Panc1 (cell line): ENCODE measurements at regions not wholly inside any gene's neighbourhood (a gene's known extent, or its start where the extent isn't known, plus 50 kb on each side); places are given as distances from the start of the nearest gene placed in this dataset.

Experiments
- ATAC-seq: fragments of 200-7000 bp; cut with Tn5 transposase; 2 replicates; pipeline ENCODE4 v1.9.1; 2020; ENCODE audit warnings: mild to moderate bottlenecking, moderate library complexity
- BruUV-seq: library from RNA; stranded (reverse); fragments of 400-500 nt; replicated peaks from 2 replicates; lab custom pipeline; 2021; lab: Mats Ljungman, UMichigan
- CTCF ChIA-PET: fragments of 300-600 bp; sonication (Branson Sonifier 250); formaldehyde crosslinking; loops from one replicate; lab custom pipeline; 2022; ENCODE audit warnings: antibody characterized with exemption; lab: Charles Lee
- POLR2A ChIA-PET: fragments of 300-600 bp; sonication (Branson Sonifier 250); formaldehyde crosslinking; loops from one replicate; lab custom pipeline; 2022; ENCODE audit warnings: antibody characterized with exemption; lab: Charles Lee
- DNase-seq: peaks from one replicate; pipeline ENCODE4 v3.0.0-alpha.2; 2010; ENCODE audit warnings: low read depth, low spot score
- H3K27ac ChIP-seq: 2 replicates; pipeline ENCODE4 v1.5.1; 2011; ENCODE audit warnings: mild to moderate bottlenecking, low read length, inconsistent platforms
- H3K27me3 ChIP-seq: fragments of 200-500 bp; sonication (Bioruptor generic); 2 replicates; pipeline ENCODE4 v1.6.0; 2014; ENCODE audit warnings: low read length, inconsistent platforms; ENCODE audit not compliant: control insufficient read depth, insufficient read depth
- H3K36me3 ChIP-seq: fragments of 200-500 bp; sonication (Bioruptor generic); 2 replicates; pipeline ENCODE4 v1.5.1; 2014; ENCODE audit warnings: inconsistent platforms, mild to moderate bottlenecking, low read length, moderate library complexity; ENCODE audit not compliant: control insufficient read depth, insufficient read depth
- H3K4me1 ChIP-seq: 2 replicates; pipeline ENCODE4 v1.5.1; 2011; ENCODE audit warnings: inconsistent platforms, mild to moderate bottlenecking, low read length, moderate library complexity; ENCODE audit not compliant: control insufficient read depth, insufficient read depth
- H3K4me3 ChIP-seq, 2 experiments: 2 replicates each; pipeline ENCODE4 v1.5.1; 2011 to 2012; ENCODE audit warnings: low read depth in 2 of 2, low read length in 2 of 2, mild to moderate bottlenecking in 2 of 2, inconsistent platforms in 1 of 2, moderate library complexity in 1 of 2
- H3K9me3 ChIP-seq: fragments of 200-500 bp; sonication (Bioruptor generic); 2 replicates; pipeline ENCODE4 v1.5.1; 2014; ENCODE audit warnings: low read depth, mild to moderate bottlenecking, inconsistent platforms, low read length, moderate library complexity; ENCODE audit not compliant: control insufficient read depth, insufficient read depth
- POLR2AphosphoS5 ChIP-seq: IDR thresholded peaks from 2 replicates; pipeline ENCODE4 v1.6.1; 2012; ENCODE audit warnings: mild to moderate bottlenecking, low read depth, low read length, moderate library complexity
- SIN3A ChIP-seq: IDR thresholded peaks from 2 replicates; pipeline ENCODE4 v1.6.1; 2012; ENCODE audit warnings: low read depth, mild to moderate bottlenecking, low read length, moderate library complexity, borderline replicate concordance; ENCODE audit not compliant: insufficient read depth
- TCF7L2 ChIP-seq: IDR thresholded peaks from 2 replicates; pipeline ENCODE4 v1.6.1; 2011; ENCODE audit warnings: mild to moderate bottlenecking, low read depth, low read length, inconsistent platforms
- in situ Hi-C: cut with HindIII; loops from 2 replicates; pipeline ENCODE4 v1.10.0; 2016; ENCODE audit warnings: low sequenced_read_pairs, low pct_unique_long_range_greater_than_20kb
- intact Hi-C: fragments of 100-400 bp; cut with micrococcal nuclease; formaldehyde crosslinking; loops from one replicate; pipeline ENCODE4 v1.10.0; 2022; ENCODE audit not compliant: unreplicated experiment
- TF ChIP-seq, protein P1 (sequence below): fragments of 450-650 bp; IDR thresholded peaks from 2 replicates; pipeline ENCODE4 v1.5.1; 2017; ENCODE audit warnings: mild to moderate bottlenecking
- TF ChIP-seq, protein P2 (sequence below), 2 experiments: IDR thresholded peaks; 2 replicates each; pipeline ENCODE4 v1.6.1; 2011 to 2012; ENCODE audit warnings: low read depth in 2 of 2, control low read depth in 1 of 2, low read length in 1 of 2, mild to moderate bottlenecking in 1 of 2, moderate library complexity in 1 of 2; ENCODE audit not compliant: insufficient read depth in 1 of 2

DNA sequence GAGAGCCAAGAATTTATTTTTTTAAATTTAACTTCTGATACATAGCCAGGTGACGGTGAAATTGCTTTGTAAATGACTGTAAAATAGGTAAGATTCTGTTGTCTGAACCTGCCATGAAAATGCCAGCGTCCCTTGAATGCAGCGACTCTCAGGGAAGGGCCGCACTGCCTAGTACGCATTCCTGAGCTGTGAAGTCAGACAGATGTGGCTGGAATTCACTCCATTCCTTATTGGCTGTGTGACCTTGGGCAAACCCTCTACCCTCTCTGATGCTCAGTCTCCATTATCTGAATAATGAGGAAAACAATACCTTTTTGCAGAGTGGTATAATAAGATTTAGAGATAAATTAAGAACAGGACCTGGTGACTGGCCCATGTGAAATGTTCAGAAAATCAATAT lies 167.1 kb upstream of the DAB1 start:
- no peak overlapping the region for H3K4me3 ChIP-seq
- DNase-seq (no peak), ATAC-seq (no peak)
- BruUV-seq: no TSS peak
- no peak for TF ChIP-seq TCF7L2
- TF ChIP-seq SIN3A: no peak
- TF ChIP-seq POLR2AphosphoS5: no peak
- TF ChIP-seq, protein P1, sequence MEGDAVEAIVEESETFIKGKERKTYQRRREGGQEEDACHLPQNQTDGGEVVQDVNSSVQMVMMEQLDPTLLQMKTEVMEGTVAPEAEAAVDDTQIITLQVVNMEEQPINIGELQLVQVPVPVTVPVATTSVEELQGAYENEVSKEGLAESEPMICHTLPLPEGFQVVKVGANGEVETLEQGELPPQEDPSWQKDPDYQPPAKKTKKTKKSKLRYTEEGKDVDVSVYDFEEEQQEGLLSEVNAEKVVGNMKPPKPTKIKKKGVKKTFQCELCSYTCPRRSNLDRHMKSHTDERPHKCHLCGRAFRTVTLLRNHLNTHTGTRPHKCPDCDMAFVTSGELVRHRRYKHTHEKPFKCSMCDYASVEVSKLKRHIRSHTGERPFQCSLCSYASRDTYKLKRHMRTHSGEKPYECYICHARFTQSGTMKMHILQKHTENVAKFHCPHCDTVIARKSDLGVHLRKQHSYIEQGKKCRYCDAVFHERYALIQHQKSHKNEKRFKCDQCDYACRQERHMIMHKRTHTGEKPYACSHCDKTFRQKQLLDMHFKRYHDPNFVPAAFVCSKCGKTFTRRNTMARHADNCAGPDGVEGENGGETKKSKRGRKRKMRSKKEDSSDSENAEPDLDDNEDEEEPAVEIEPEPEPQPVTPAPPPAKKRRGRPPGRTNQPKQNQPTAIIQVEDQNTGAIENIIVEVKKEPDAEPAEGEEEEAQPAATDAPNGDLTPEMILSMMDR: no peak
- TF ChIP-seq, protein P2, sequence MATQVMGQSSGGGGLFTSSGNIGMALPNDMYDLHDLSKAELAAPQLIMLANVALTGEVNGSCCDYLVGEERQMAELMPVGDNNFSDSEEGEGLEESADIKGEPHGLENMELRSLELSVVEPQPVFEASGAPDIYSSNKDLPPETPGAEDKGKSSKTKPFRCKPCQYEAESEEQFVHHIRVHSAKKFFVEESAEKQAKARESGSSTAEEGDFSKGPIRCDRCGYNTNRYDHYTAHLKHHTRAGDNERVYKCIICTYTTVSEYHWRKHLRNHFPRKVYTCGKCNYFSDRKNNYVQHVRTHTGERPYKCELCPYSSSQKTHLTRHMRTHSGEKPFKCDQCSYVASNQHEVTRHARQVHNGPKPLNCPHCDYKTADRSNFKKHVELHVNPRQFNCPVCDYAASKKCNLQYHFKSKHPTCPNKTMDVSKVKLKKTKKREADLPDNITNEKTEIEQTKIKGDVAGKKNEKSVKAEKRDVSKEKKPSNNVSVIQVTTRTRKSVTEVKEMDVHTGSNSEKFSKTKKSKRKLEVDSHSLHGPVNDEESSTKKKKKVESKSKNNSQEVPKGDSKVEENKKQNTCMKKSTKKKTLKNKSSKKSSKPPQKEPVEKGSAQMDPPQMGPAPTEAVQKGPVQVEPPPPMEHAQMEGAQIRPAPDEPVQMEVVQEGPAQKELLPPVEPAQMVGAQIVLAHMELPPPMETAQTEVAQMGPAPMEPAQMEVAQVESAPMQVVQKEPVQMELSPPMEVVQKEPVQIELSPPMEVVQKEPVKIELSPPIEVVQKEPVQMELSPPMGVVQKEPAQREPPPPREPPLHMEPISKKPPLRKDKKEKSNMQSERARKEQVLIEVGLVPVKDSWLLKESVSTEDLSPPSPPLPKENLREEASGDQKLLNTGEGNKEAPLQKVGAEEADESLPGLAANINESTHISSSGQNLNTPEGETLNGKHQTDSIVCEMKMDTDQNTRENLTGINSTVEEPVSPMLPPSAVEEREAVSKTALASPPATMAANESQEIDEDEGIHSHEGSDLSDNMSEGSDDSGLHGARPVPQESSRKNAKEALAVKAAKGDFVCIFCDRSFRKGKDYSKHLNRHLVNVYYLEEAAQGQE (IDR thresholded peaks at IDR 0.05; ENCODE audit: insufficient read depth in 1 of 2, low read depth in 2 of 2, low read length in 1 of 2): no peak
- no peaks in the 10 kb centered on the region for H3K9me3 ChIP-seq
- H3K27me3 ChIP-seq: no peaks in the 10 kb centered on the region
- CTCF ChIA-PET: no interaction called here
- H3K4me1 ChIP-seq: no peaks in the 10 kb centered on the region
- no peak overlapping the region for H3K27ac ChIP-seq
- POLR2A ChIA-PET: no interaction called here
- in situ Hi-C loops (no loop called here), intact Hi-C loops (no loop called here)
- H3K36me3 ChIP-seq: no peaks in the 10 kb centered on the region

DNA sequence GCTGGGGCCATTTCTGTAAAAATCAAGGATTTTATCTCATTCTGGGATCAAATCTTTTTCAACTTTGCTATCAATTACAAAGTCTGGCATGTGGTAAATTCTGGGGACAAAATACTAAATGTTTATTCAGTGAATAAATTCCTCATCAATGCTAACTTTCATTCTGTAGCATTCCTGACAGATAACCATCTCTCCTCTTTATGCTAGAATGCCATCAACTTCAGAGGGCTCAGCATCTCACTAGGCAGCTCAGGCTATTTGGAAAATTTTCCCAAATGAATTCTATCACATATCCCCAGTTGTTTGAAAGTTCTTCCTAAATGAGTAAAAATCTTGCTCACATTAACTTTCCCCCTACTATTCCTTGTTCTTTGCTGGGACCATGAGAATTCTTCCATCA lies 163.0 kb upstream of the DAB1 start:
- POLR2A ChIA-PET: no interaction called here
- no peaks in the 10 kb centered on the region for H3K36me3 ChIP-seq
- DNase-seq (no peak), ATAC-seq (no peak)
- CTCF ChIA-PET: no interaction called here
- H3K4me1 ChIP-seq: no peaks in the 10 kb centered on the region
- BruUV-seq: no TSS peak
- no peak for TF ChIP-seq POLR2AphosphoS5
- TF ChIP-seq, protein P2 (IDR thresholded peaks at IDR 0.05; ENCODE audit: insufficient read depth in 1 of 2, low read depth in 2 of 2, low read length in 1 of 2): no peak
- no peak for TF ChIP-seq SIN3A
- TF ChIP-seq, protein P1: no peak
- TF ChIP-seq TCF7L2: no peak
- no peaks in the 10 kb centered on the region for H3K9me3 ChIP-seq
- in situ Hi-C loops: no loop called here
- no peak overlapping the region for H3K27ac ChIP-seq
- intact Hi-C loops: no loop called here
- no peak overlapping the region for H3K4me3 ChIP-seq
- H3K27me3 ChIP-seq: no peaks in the 10 kb centered on the region
